Adrenal gland (tissue), 5 donors: ENCODE measurements at regions not wholly inside any gene's neighbourhood (a gene's known extent, or its start where the extent isn't known, plus 50 kb on each side); places are given as distances from the start of the nearest gene placed in this dataset.

Experiments
- POLR2A ChIP-seq, 2 donors: fragments of 450-650 bp; IDR thresholded peaks; one replicate each; pipeline ENCODE4 v1.6.1; 2017; ENCODE audit warnings: antibody characterized with exemption in 2 of 2, mild to moderate bottlenecking in 2 of 2, moderate library complexity in 1 of 2
- TF ChIP-seq, protein P1 (sequence below), 6 experiments: fragments of 450-650 bp in 4 of 6; fragments of 200-600 bp in 2 of 6; sonication (generic) in 1 of 6; IDR thresholded peaks; 1 replicate in 5 of 6; 2 replicates in 1 of 6; pipeline versions ENCODE4 v1.5.1 to v1.8.0; 2016 to 2021; ENCODE audit warnings: antibody characterized with exemption in 6 of 6, mild to moderate bottlenecking in 2 of 6, moderate library complexity in 1 of 6
- donor health status: DM: no; HTN: no; CAD: no.

DNA sequence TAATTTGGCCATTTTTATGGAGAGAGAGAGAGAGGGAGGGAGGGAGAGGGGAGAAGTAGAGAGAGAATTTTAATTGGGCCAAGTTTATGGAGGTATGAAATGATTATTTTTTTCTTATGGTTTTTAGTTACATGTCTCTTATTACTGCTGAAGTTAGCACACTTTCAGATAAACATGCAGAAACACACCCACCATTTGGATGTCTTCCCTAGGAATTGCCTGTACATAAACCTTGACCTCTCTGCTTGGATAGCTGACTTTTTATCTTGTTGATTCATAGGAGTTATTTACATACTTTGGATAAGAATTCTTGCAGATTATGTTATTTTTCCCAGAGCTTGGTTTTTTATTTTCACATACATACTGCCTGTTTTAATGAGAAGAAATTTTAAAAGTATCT is 310.2 kb upstream of the ADAMTS5 start:
- TF ChIP-seq, protein P1, sequence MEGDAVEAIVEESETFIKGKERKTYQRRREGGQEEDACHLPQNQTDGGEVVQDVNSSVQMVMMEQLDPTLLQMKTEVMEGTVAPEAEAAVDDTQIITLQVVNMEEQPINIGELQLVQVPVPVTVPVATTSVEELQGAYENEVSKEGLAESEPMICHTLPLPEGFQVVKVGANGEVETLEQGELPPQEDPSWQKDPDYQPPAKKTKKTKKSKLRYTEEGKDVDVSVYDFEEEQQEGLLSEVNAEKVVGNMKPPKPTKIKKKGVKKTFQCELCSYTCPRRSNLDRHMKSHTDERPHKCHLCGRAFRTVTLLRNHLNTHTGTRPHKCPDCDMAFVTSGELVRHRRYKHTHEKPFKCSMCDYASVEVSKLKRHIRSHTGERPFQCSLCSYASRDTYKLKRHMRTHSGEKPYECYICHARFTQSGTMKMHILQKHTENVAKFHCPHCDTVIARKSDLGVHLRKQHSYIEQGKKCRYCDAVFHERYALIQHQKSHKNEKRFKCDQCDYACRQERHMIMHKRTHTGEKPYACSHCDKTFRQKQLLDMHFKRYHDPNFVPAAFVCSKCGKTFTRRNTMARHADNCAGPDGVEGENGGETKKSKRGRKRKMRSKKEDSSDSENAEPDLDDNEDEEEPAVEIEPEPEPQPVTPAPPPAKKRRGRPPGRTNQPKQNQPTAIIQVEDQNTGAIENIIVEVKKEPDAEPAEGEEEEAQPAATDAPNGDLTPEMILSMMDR (IDR thresholded peaks at IDR 0.05), result no peak
- no peak for TF ChIP-seq POLR2A (IDR thresholded peaks at IDR 0.05)
